Gastroesophageal sphincter (tissue), 4 donors: ENCODE measurements at regions not wholly inside any gene's neighbourhood (a gene's known extent, or its start where the extent isn't known, plus 50 kb on each side); places are given as distances from the start of the nearest gene placed in this dataset.
"Not testable (repeated sequence)": the region's sequence is repeated elsewhere in the genome, so short reads cannot be mapped to it uniquely, and the experiment has no call there.

Experiments used
- ATAC-seq: fragments of 150-250 bp; one replicate; pipeline ENCODE4 v1.9.1; 2016; ENCODE audit warnings: mild to moderate bottlenecking, moderate library complexity
- H3K27ac ChIP-seq, 4 donors: fragments of 200-600 bp; sonication (generic) in 3 of 4; 1 replicate in 3 of 4; 2 replicates in 1 of 4; pipeline ENCODE4 v1.5.1; 2016 to 2019
- H3K27me3 ChIP-seq: fragments of 200-600 bp; sonication (generic); one replicate; pipeline ENCODE4 v1.5.1; 2019
- H3K36me3 ChIP-seq, 2 donors: fragments of 200-600 bp; sonication (generic); one replicate each; pipeline ENCODE4 v1.5.1; 2019; ENCODE audit warnings: control low read depth in 1 of 2
- H3K4me1 ChIP-seq, 3 donors: fragments of 200-600 bp; sonication (generic); 1 replicate in 2 of 3; 2 replicates in 1 of 3; pipeline ENCODE4 v1.5.1; 2016 to 2019; ENCODE audit warnings: control low read depth in 2 of 3
- H3K4me3 ChIP-seq, 2 donors: fragments of 200-600 bp; sonication (generic); one replicate each; pipeline ENCODE4 v1.5.1; 2019; ENCODE audit warnings: mild to moderate bottlenecking in 1 of 2, moderate library complexity in 1 of 2
- H3K9me3 ChIP-seq, 3 donors: fragments of 200-600 bp; sonication (generic); one replicate each; pipeline ENCODE4 v1.5.1; 2017 to 2019; ENCODE audit warnings: control low read depth in 2 of 3
- EP300 ChIP-seq: sonication (generic); formaldehyde crosslinking; IDR thresholded peaks from one replicate; pipeline ENCODE4 v1.6.1; 2017; ENCODE audit warnings: antibody characterized with exemption, mild to moderate bottlenecking
- POLR2A ChIP-seq, 2 donors: fragments of 450-650 bp; IDR thresholded peaks; one replicate each; pipeline ENCODE4 v1.6.1; 2017; ENCODE audit warnings: antibody characterized with exemption in 2 of 2, mild to moderate bottlenecking in 2 of 2, moderate library complexity in 1 of 2
- POLR2AphosphoS5 ChIP-seq: sonication (generic); formaldehyde crosslinking; IDR thresholded peaks from one replicate; pipeline ENCODE4 v1.6.1; 2017; ENCODE audit warnings: antibody characterized with exemption
- WGBS, 2 donors: methylation state at CpG; one replicate each; pipeline ENCODE4 v1.1.5; 2018; ENCODE audit warnings: low coverage in 1 of 2; 5-methylcytosine and 5-hydroxymethylcytosine counted together
- TF ChIP-seq, protein P1 (sequence below), 4 experiments: fragments of 200-600 bp in 2 of 4; fragments of 450-650 bp in 2 of 4; sonication (generic) in 1 of 4; IDR thresholded peaks; one replicate each; pipeline ENCODE4 v1.5.1; 2017 to 2019; ENCODE audit warnings: antibody characterized with exemption in 4 of 4, mild to moderate bottlenecking in 2 of 4, moderate library complexity in 2 of 4

DNA sequence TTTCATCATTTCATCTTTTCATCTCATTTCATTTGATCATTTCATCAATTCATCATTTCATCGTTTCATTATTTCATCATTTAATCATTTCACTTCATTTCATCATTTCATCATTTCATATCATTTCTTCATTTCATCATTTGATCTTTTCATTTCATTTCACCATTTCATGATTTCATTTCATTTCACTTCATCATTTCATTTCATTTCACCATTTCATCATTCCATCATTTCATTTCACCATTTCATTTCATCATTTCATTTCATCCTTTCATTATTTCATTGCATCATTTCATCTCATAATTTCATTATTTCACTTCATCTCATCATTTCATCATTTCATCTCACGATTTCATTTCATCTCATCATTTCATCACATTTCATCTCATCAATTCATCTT, 127.8 kb downstream of the ANKRD30BL start:
- peaks cover 0 to 18% (median 6%) of the 10 kb centered on the region in 3 donors for H3K4me1 ChIP-seq

DNA sequence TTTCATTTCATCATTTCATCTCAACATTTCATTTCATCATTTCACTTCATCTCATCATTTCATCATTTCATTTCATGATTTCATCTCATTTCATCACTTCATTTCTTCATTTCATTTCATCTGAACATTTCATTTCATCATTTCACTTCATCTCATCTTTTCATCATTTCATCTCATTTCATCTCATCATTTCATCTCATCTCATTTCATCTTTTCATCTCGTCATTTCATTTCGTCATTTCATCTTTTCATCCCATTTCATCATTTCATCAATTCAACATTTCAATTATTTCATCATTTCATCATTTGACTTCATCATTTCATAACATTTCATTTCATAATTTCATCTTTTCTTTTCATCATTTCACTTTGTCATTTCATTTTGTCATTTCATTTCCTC, 128.4 kb downstream of the ANKRD30BL start:
- Histone ChIP-seq H3K4me3 (no peak overlapping the region), H3K36me3 (no peaks in the 10 kb centered on the region), H3K4me1 (peaks cover 0 to 12% (median 6%) of the 10 kb centered on the region in 3 donors), H3K9me3 (no peaks in the 10 kb centered on the region), H3K27me3 (peaks cover 21% of the 10 kb centered on the region), H3K27ac (no peak overlapping the region)
- no peak for ATAC-seq
- TF ChIP-seq POLR2A (IDR thresholded peaks at IDR 0.05) (no peak), EP300 (no peak), POLR2AphosphoS5 (no peak)
- TF ChIP-seq, protein P1, sequence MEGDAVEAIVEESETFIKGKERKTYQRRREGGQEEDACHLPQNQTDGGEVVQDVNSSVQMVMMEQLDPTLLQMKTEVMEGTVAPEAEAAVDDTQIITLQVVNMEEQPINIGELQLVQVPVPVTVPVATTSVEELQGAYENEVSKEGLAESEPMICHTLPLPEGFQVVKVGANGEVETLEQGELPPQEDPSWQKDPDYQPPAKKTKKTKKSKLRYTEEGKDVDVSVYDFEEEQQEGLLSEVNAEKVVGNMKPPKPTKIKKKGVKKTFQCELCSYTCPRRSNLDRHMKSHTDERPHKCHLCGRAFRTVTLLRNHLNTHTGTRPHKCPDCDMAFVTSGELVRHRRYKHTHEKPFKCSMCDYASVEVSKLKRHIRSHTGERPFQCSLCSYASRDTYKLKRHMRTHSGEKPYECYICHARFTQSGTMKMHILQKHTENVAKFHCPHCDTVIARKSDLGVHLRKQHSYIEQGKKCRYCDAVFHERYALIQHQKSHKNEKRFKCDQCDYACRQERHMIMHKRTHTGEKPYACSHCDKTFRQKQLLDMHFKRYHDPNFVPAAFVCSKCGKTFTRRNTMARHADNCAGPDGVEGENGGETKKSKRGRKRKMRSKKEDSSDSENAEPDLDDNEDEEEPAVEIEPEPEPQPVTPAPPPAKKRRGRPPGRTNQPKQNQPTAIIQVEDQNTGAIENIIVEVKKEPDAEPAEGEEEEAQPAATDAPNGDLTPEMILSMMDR (IDR thresholded peaks at IDR 0.05), result no peak
- 86 to 95% methylated on average over 2 of the region's 2 CpGs for WGBS, 2 donors

More for the DNA sequence above, 127.8 kb downstream of the ANKRD30BL start:
- Histone ChIP-seq H3K27ac (no peak overlapping the region), H3K36me3 (no peaks in the 10 kb centered on the region), H3K4me3 (no peak overlapping the region), H3K27me3 (peaks cover 23% of the 10 kb centered on the region), H3K9me3 (no peaks in the 10 kb centered on the region)
- TF ChIP-seq POLR2A (IDR thresholded peaks at IDR 0.05) (no peak), EP300 (no peak)
- 84 to 100% methylated on average over 2 of the region's 2 CpGs for WGBS, 2 donors
- no peak for ATAC-seq

DNA sequence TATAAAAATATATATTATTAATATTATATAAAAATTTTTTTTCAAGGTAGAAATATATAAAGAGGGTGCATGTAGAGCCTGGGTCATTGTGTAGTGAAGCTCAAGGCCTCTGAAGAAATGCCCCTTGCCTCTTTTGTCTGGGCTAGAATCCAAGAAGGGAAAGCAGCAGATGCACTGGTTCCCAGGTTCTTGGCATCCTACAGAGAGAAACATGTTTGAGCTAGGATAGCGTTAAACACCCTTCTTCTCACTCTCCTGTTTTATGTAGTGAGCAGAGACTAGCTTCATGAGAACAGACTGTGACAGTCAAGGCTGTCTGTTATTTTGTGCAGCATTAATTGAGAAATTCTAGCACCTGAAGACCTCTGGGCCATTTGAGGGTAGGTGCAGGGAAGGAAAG, 149.7 kb downstream of the ANKRD30BL start:
- not testable (repeated sequence) for H3K27ac ChIP-seq, H3K9me3 ChIP-seq, H3K4me3 ChIP-seq, H3K4me1 ChIP-seq, ATAC-seq, H3K36me3 ChIP-seq
- WGBS, 2 donors, result 67% methylated on average over 1 of the region's 1 CpG; no CpG with 5 or more reads in 1 of the 2 donors
- peaks cover 24% of the 10 kb centered on the region for H3K27me3 ChIP-seq

DNA sequence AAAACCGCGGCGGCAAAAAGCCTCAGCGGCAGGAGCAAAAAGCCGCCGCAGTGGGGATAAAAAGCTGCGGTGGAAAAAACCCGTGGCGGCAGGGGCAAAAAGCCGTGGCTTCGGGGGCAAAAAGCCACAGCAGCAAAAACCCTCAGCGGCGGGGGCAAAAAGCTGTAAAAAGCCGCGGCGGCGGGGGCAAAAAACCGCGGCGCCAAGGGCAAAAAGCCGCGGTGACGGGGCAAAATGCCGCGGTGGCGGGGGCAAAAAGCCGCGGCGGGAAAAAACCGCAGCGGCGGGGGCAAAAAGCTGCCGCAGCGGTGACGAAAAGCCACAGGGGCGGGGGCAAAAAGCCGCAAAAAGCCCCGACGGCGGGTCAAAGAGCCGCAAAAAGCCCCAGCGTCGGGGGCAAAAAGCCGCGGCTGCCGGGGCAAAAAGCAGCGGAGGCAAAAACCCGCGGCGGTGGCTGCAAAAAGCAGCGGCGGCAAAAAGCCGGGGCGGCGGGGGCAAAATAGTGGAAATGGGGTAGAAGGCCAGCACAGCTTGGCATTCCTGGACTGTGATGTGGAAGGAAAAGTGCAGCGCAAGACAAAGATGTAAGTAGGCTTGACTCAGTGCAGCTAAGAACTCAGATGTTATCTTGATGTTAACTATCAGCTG, 151.8 kb downstream of the ANKRD30BL start:
- Histone ChIP-seq H3K4me1 (peaks cover 0 to 8% (median 5%) of the 10 kb centered on the region in 3 donors), H3K9me3 (peaks cover 0 to 5% (median 0%) of the 10 kb centered on the region in 3 donors), H3K27ac (no peak overlapping the region), H3K4me3 (peak overlapping the region; percentile 8 to 49), H3K27me3 (peaks cover 24% of the 10 kb centered on the region), H3K36me3 (no peaks in the 10 kb centered on the region)
- no peak for ATAC-seq
- TF ChIP-seq POLR2A (IDR thresholded peaks at IDR 0.05), result no peak
- TF ChIP-seq, protein P1 (IDR thresholded peaks at IDR 0.05), result no peak
- no peak for TF ChIP-seq POLR2AphosphoS5
- no peak for TF ChIP-seq EP300
- WGBS, 2 donors, result 2 to 4% methylated on average over 18 to 54 of the region's 56 CpGs

- Histone ChIP-seq H3K4me1 (peaks cover 0 to 8% (median 5%) of the 10 kb centered on the region in 3 donors), H3K27me3 (peaks cover 24% of the 10 kb centered on the region), H3K27ac (no peak overlapping the region), H3K9me3 (peaks cover 0 to 7% (median 0%) of the 10 kb centered on the region in 3 donors), H3K4me3 (peak overlapping the region; percentile 8 to 49), H3K36me3 (no peaks in the 10 kb centered on the region)
- no peak for ATAC-seq
- TF ChIP-seq POLR2A (IDR thresholded peaks at IDR 0.05) (no peak), EP300 (no peak), POLR2AphosphoS5 (no peak)
- TF ChIP-seq, protein P1 (IDR thresholded peaks at IDR 0.05), result no peak
- WGBS, 2 donors, result 25 to 33% methylated on average over 3 to 6 of the region's 13 CpGs
Observed at GRCh38 chr2:132009177-132009873, 152.4 kb downstream of the ANKRD30BL start.

- H3K9me3 ChIP-seq, H3K36me3 ChIP-seq, H3K27me3 ChIP-seq, ATAC-seq, H3K4me3 ChIP-seq, H3K4me1 ChIP-seq, H3K27ac ChIP-seq: not testable (repeated sequence)
- no CpG with 5 or more reads among the region's 1 CpG for WGBS, 2 donors
Observed at GRCh38 chr2:131990751-131991150, 171.0 kb downstream of the ANKRD30BL start.

GRCh38 chr2:131966671-131967070, 195.1 kb downstream of the ANKRD30BL start:
- H3K4me3 ChIP-seq, H3K36me3 ChIP-seq, ATAC-seq, H3K27me3 ChIP-seq, H3K27ac ChIP-seq, H3K4me1 ChIP-seq: not testable (repeated sequence)
- peaks cover 0 to 11% (median 0%) of the 10 kb centered on the region in 3 donors for H3K9me3 ChIP-seq
- WGBS, 2 donors, result 84 to 89% methylated on average over 3 to 7 of the region's 10 CpGs
